H1 (cell line): ENCODE measurements at regions not wholly inside any gene's neighbourhood (a gene's known extent, or its start where the extent isn't known, plus 50 kb on each side); places are given as distances from the start of the nearest gene placed in this dataset.

Experiments
- ATF2 ChIP-seq: IDR thresholded peaks from 2 replicates; pipeline ENCODE4 v1.6.1; 2012; ENCODE audit warnings: low read length, inconsistent platforms
- CHD7 ChIP-seq: fragments of 300-600 bp; sonication (generic); IDR thresholded peaks from 2 replicates; pipeline ENCODE4 v1.7.1; 2012; ENCODE audit warnings: low read length, moderate library complexity, mild to moderate bottlenecking, inconsistent platforms; ENCODE audit not compliant: insufficient replicate concordance
- GTF2F1 ChIP-seq: IDR thresholded peaks from 2 replicates; pipeline ENCODE4 v1.6.1; 2012; ENCODE audit warnings: low read depth, low read length, improper control_type of control experiment, borderline replicate concordance
- JUN ChIP-seq: IDR thresholded peaks from 2 replicates; pipeline ENCODE4 v1.6.1; 2011; ENCODE audit warnings: low read depth, mild to moderate bottlenecking, improper control_type of control experiment, low read length
- POLR2A ChIP-seq, 2 experiments: IDR thresholded peaks; 1 replicate in 1 of 2; 2 replicates in 1 of 2; pipeline ENCODE4 v1.6.1; 2011; ENCODE audit warnings: low read depth in 2 of 2, low read length in 2 of 2, mild to moderate bottlenecking in 2 of 2; ENCODE audit errors: control extremely low read depth in 1 of 2
- RAD21 ChIP-seq, 2 experiments: IDR thresholded peaks in 1 of 2; conservative IDR thresholded peaks in 1 of 2; 2 replicates each; pipeline ENCODE4 v1.6.1; 2011; ENCODE audit warnings: low read depth in 2 of 2, low read length in 2 of 2, improper control_type of control experiment in 1 of 2, inconsistent platforms in 1 of 2, mild to moderate bottlenecking in 1 of 2, moderate library complexity in 1 of 2
- RBBP5 ChIP-seq: IDR thresholded peaks from 2 replicates; pipeline ENCODE4 v1.7.1; 2012; ENCODE audit warnings: low read depth, mild to moderate bottlenecking, inconsistent platforms, low read length, moderate library complexity, borderline replicate concordance
- SUZ12 ChIP-seq: fragments of 200-600 bp; sonication (generic); IDR thresholded peaks from 2 replicates; pipeline ENCODE4 v1.6.1; 2012; ENCODE audit warnings: mild to moderate bottlenecking, inconsistent platforms, low read length, moderate library complexity, mixed read lengths
- USF2 ChIP-seq: IDR thresholded peaks from 2 replicates; pipeline ENCODE4 v1.6.1; 2011; ENCODE audit warnings: low read length, improper control_type of control experiment

- TF ChIP-seq CHD7: no peak
- no peak for TF ChIP-seq POLR2A (IDR thresholded peaks at IDR 0.05; ENCODE audit: control extremely low read depth in 1 of 2, low read depth in 2 of 2, low read length in 2 of 2)
- TF ChIP-seq RBBP5: no peak
- no peak for TF ChIP-seq JUN
- no peak for TF ChIP-seq ATF2
- TF ChIP-seq USF2: no peak
- no peak for TF ChIP-seq GTF2F1
- no peak for TF ChIP-seq SUZ12
- TF ChIP-seq RAD21 (IDR thresholded peaks at IDR 0.05 in 1 of 2, conservative IDR thresholded peaks at IDR 0.05 in 1 of 2; ENCODE audit: low read depth in 2 of 2, low read length in 2 of 2): no peak
These were observed 362.7 kb upstream of the SLC8A1 start (continued) for GRCh38 chr2:40814616-40815015.
